HepG2 (cell line): ENCODE measurements at regions not wholly inside any gene's neighbourhood (a gene's known extent, or its start where the extent isn't known, plus 50 kb on each side); places are given as distances from the start of the nearest gene placed in this dataset.

ENCODE experiments used
- ATAC-seq: fragments of 200-7000 bp; cut with Tn5 transposase; 3 replicates; pipeline ENCODE4 v1.9.1; 2020; ENCODE audit warnings: mild to moderate bottlenecking, moderate library complexity
- BruUV-seq: library from RNA; stranded (reverse); fragments of 400-500 nt; replicated peaks from 2 replicates; lab custom pipeline; 2021; lab: Mats Ljungman, UMichigan
- CTCF ChIA-PET: fragments of 300-600 bp; formaldehyde crosslinking; extraction: SDS; loops from one replicate; lab custom pipeline; 2021; ENCODE audit warnings: low total read pairs, inconsistent platforms, low intra/inter-chr PET ratio; lab: Yijun Ruan, JAX
- POLR2A ChIA-PET: fragments of 350-600 bp; sonication (Branson Sonifier 250); formaldehyde crosslinking; loops from one replicate; lab custom pipeline; 2020; ENCODE audit warnings: antibody characterized with exemption, inconsistent platforms; lab: Yijun Ruan, JAX
- DNase-seq: peaks from one replicate; pipeline ENCODE4 v3.0.0-alpha.2; 2015; ENCODE audit warnings: low spot score
- FAIRE-seq: peaks from 3 replicates; lab custom pipeline; 2011; peaks lifted over from hg19 to GRCh38; lab: Jason Lieb, UNC
- H2AFZ ChIP-seq: one replicate; pipeline ENCODE4 v1.6.1; 2011; ENCODE audit warnings: low read length, inconsistent platforms
- H3K27ac ChIP-seq: fragments of 300-600 bp; 3 replicates; pipeline ENCODE4 v1.8.0; 2011; ENCODE audit warnings: mixed run types, mild to moderate bottlenecking, mixed read lengths, low read length, inconsistent platforms; ENCODE audit not compliant: insufficient read depth; ENCODE audit errors: extremely low read length
- H3K27me3 ChIP-seq, 2 experiments: fragments of 200-600 bp in 1 of 2; 2 replicates in 1 of 2; 3 replicates in 1 of 2; pipeline versions ENCODE4 v1.6.0 to v1.8.0; 2011; ENCODE audit warnings: low read length in 2 of 2, mild to moderate bottlenecking in 2 of 2, moderate library complexity in 2 of 2, inconsistent platforms in 1 of 2; ENCODE audit not compliant: insufficient read depth in 2 of 2, control insufficient read depth in 1 of 2
- H3K36me3 ChIP-seq, 2 experiments: fragments of 200-600 bp in 1 of 2; replicated peaks in 1 of 2; 2 replicates in 1 of 2; 3 replicates in 1 of 2; pipeline versions ENCODE4 v1.5.1 to v1.8.0; 2011; ENCODE audit warnings: low read length in 2 of 2, inconsistent platforms in 1 of 2; ENCODE audit not compliant: insufficient read depth in 2 of 2, control insufficient read depth in 1 of 2
- H3K4me1 ChIP-seq: 2 replicates; pipeline ENCODE4 v1.5.1; 2012; ENCODE audit warnings: low read length, inconsistent platforms; ENCODE audit not compliant: insufficient read depth
- H3K4me2 ChIP-seq: 2 replicates; pipeline ENCODE4 v1.6.0; 2011; ENCODE audit warnings: low read depth, low read length, inconsistent platforms
- H3K4me3 ChIP-seq, 3 experiments: fragments of 200-600 bp in 1 of 3; sonication (generic), shearing (Covaris generic) in 1 of 3; replicated peaks in 1 of 3; 2 replicates each; pipeline ENCODE4 v1.5.1; 2011 to 2016; ENCODE audit warnings: low read length in 3 of 3, inconsistent platforms in 2 of 3, low read depth in 2 of 3, mild to moderate bottlenecking in 2 of 3, control low read depth in 1 of 3, mixed read lengths in 1 of 3; ENCODE audit not compliant: insufficient read depth in 1 of 3
- H3K79me2 ChIP-seq: one replicate; pipeline ENCODE4 v1.6.1; 2011; ENCODE audit warnings: low read length, inconsistent platforms; ENCODE audit not compliant: insufficient read depth
- H3K9ac ChIP-seq: 2 replicates; pipeline ENCODE4 v1.6.0; 2011; ENCODE audit warnings: mild to moderate bottlenecking, low read depth, low read length, inconsistent platforms; ENCODE audit not compliant: insufficient read depth
- H3K9me3 ChIP-seq: 2 replicates; pipeline ENCODE4 v1.5.1; 2012; ENCODE audit warnings: mild to moderate bottlenecking, low read length
- H4K20me1 ChIP-seq: 2 replicates; pipeline ENCODE4 v1.6.0; 2011; ENCODE audit warnings: inconsistent platforms, mild to moderate bottlenecking, low read length, moderate library complexity; ENCODE audit not compliant: insufficient read depth
- AKAP8 ChIP-seq: sonication (generic); formaldehyde crosslinking; IDR thresholded peaks from 2 replicates; pipeline ENCODE4 v1.5.1; 2020; ENCODE audit warnings: mild to moderate bottlenecking, missing genetic modification reagents
- FOXM1 ChIP-seq: sonication (generic); formaldehyde crosslinking; IDR thresholded peaks from 2 replicates; pipeline ENCODE4 v1.5.0; 2020; ENCODE audit warnings: missing genetic modification reagents
- GMEB2 ChIP-seq: IDR thresholded peaks from 2 replicates; pipeline ENCODE4 v1.6.1; 2016; ENCODE audit warnings: missing biosample characterization, missing genetic modification reagents, low read depth
- HMGA1 ChIP-seq: sonication (generic); formaldehyde crosslinking; conservative IDR thresholded peaks from 2 replicates; pipeline ENCODE4 v1.4.0; 2020; ENCODE audit warnings: missing genetic modification reagents
- KDM5A ChIP-seq: fragments of 200-600 bp; sonication (generic); IDR thresholded peaks from 2 replicates; pipeline ENCODE4 v1.7.0; 2018; ENCODE audit warnings: antibody characterized with exemption, mild to moderate bottlenecking, low read length, borderline replicate concordance
- KDM5B ChIP-seq: sonication (generic); formaldehyde crosslinking; IDR thresholded peaks from 2 replicates; pipeline ENCODE4 v1.4.0; 2020; ENCODE audit warnings: missing genetic modification reagents, mild to moderate bottlenecking, borderline replicate concordance
- POLR2G ChIP-seq: fragments of 200-400 bp; formaldehyde crosslinking; IDR thresholded peaks from 2 replicates; pipeline ENCODE4 v1.6.1; 2018; ENCODE audit warnings: mild to moderate bottlenecking, low read depth, low read length, moderate library complexity
- PREB ChIP-seq: sonication (generic); formaldehyde crosslinking; IDR thresholded peaks from 2 replicates; pipeline ENCODE4 v1.4.0; 2020; ENCODE audit warnings: missing genetic modification reagents
- RFXAP ChIP-seq: sonication (generic); formaldehyde crosslinking; IDR thresholded peaks from 2 replicates; pipeline ENCODE4 v1.4.0; 2020; ENCODE audit warnings: missing genetic modification reagents, borderline replicate concordance
- TIGD3 ChIP-seq: sonication (generic); formaldehyde crosslinking; IDR thresholded peaks from 2 replicates; pipeline ENCODE4 v1.5.1; 2020; ENCODE audit warnings: mild to moderate bottlenecking, missing genetic modification reagents, borderline replicate concordance
- ZIK1 ChIP-seq: sonication (generic); formaldehyde crosslinking; IDR thresholded peaks from 2 replicates; pipeline ENCODE4 v1.5.0; 2020; ENCODE audit warnings: mild to moderate bottlenecking, low read depth, missing genetic modification reagents, borderline replicate concordance
- ZNF121 ChIP-seq: sonication (generic); formaldehyde crosslinking; IDR thresholded peaks from 2 replicates; pipeline ENCODE4 v1.5.0; 2020; ENCODE audit warnings: mild to moderate bottlenecking, missing genetic modification reagents
- ZNF850 ChIP-seq: sonication (generic); formaldehyde crosslinking; conservative IDR thresholded peaks from 2 replicates; pipeline ENCODE4 v1.9.0; 2021; ENCODE audit warnings: mild to moderate bottlenecking, missing genetic modification reagents
- WGBS: methylation state at CpG from one replicate; pipeline ENCODE4 v1.1.6; 2017; ENCODE audit warnings: low lambda C conversion rate; 5-methylcytosine and 5-hydroxymethylcytosine counted together
- in situ Hi-C: cut with HindIII; loops from 2 replicates; pipeline ENCODE4 v1.10.0; 2017; ENCODE audit warnings: low pct_unique_long_range_greater_than_20kb; ENCODE audit not compliant: extremely low pct_ligation_motif_present
- intact Hi-C: fragments of 100-400 bp; cut with micrococcal nuclease; formaldehyde crosslinking; loops from one replicate; pipeline ENCODE4 v1.10.0; 2022; ENCODE audit not compliant: unreplicated experiment

GRCh38 chr18:22796113-22796512 lies 137.0 kb upstream of the RBBP8 start:
- POLR2A ChIA-PET, result no interaction called here
- TF ChIP-seq ZIK1 (CRISPR knock-in tag), result no peak
- no peak for TF ChIP-seq GMEB2 (CRISPR knock-in tag)
- TF ChIP-seq KDM5B (CRISPR knock-in tag), result no peak
- no peak for TF ChIP-seq KDM5A
- no peak for TF ChIP-seq TIGD3 (CRISPR knock-in tag)
- TF ChIP-seq AKAP8 (CRISPR knock-in tag), result no peak
- no peak for TF ChIP-seq RFXAP (CRISPR knock-in tag)
- TF ChIP-seq HMGA1 (CRISPR knock-in tag), result no peak
- TF ChIP-seq PREB (CRISPR knock-in tag), result no peak
- no peak for TF ChIP-seq ZNF850 (CRISPR knock-in tag)
- no peak for TF ChIP-seq ZNF121 (CRISPR knock-in tag)
- no peak for TF ChIP-seq FOXM1
- no peak for TF ChIP-seq POLR2G
- TF ChIP-seq, all 625 proteins: peak for 0
- H3K36me3 ChIP-seq, result no peaks in the 10 kb centered on the region
- H4K20me1 ChIP-seq, result no peaks in the 10 kb centered on the region
- BruUV-seq, result no TSS peak
- no peaks in the 10 kb centered on the region; a peak in 1 of 5 replicates for H3K27me3 ChIP-seq
- H3K27ac ChIP-seq, result no peak overlapping the region
- H3K4me1 ChIP-seq, result no peaks in the 10 kb centered on the region
- intact Hi-C loops, result loop anchor here (5.0 kb wide), 2 partner anchors 186 to 616 kb away; no protein-coding TSS in a partner anchor
- CTCF ChIA-PET, result no interaction called here
- FAIRE-seq (no peak), DNase-seq (no peak), ATAC-seq (no peak)
- H3K9ac ChIP-seq, result no peak overlapping the region
- in situ Hi-C loops, result no loop called here
- no peaks in the 10 kb centered on the region for H3K9me3 ChIP-seq
- no peaks in the 10 kb centered on the region for H3K79me2 ChIP-seq
- 64% methylated on average over 4 of the region's 4 CpGs for WGBS
- no peak overlapping the region for H3K4me2 ChIP-seq
- H3K4me3 ChIP-seq, result no peak overlapping the region
- no peak overlapping the region for H2AFZ ChIP-seq
